C4-2B (cell line): ENCODE measurements at regions not wholly inside any gene's neighbourhood (a gene's known extent, or its start where the extent isn't known, plus 50 kb on each side); places are given as distances from the start of the nearest gene placed in this dataset.
A peak's percentile ranks its signal among the peaks of the same experiment; 100 is the strongest.

ENCODE experiments used
- H3K27ac ChIP-seq: fragments of 450-650 bp; 2 replicates; pipeline ENCODE4 v1.5.1; 2017
- CTCF ChIP-seq: fragments of 450-650 bp; conservative IDR thresholded peaks from 2 replicates; pipeline ENCODE4 v1.5.1; 2017; ENCODE audit warnings: mild to moderate bottlenecking
- ZFX ChIP-seq: fragments of 450-650 bp; IDR thresholded peaks from 2 replicates; pipeline ENCODE4 v1.6.1; 2017

GRCh38 chr11:92138296-92138695, 86.3 kb upstream of the FAT3 start:
- H3K27ac ChIP-seq, result no peak overlapping the region
- TF ChIP-seq ZFX, result no peak
- no peak for TF ChIP-seq CTCF

- TF ChIP-seq ZFX, result no peak
- no peak for TF ChIP-seq CTCF
- H3K27ac ChIP-seq, result no peak overlapping the region
These were observed 86.9 kb upstream of the FAT3 start for GRCh38 chr11:92137747-92138146.

- TF ChIP-seq CTCF, result peak; percentile 14; the same call in 1 of the 2 replicates
- TF ChIP-seq ZFX, result no peak
- no peak overlapping the region for H3K27ac ChIP-seq
These were observed 87.8 kb upstream of the FAT3 start for GRCh38 chr11:92136797-92137196.

GRCh38 chr11:92131289-92131865, 93.2 kb upstream of the FAT3 start:
- no peak for TF ChIP-seq CTCF
- no peak for TF ChIP-seq ZFX
- no peak overlapping the region for H3K27ac ChIP-seq

GRCh38 chr11:92130421-92130831, 94.2 kb upstream of the FAT3 start:
- no peak overlapping the region for H3K27ac ChIP-seq

GRCh38 chr11:92129811-92130210, 94.8 kb upstream of the FAT3 start:
- TF ChIP-seq CTCF (no peak), ZFX (no peak)
- no peak overlapping the region for H3K27ac ChIP-seq

More at GRCh38 chr11:92130421-92130831, 94.2 kb upstream of the FAT3 start:
- TF ChIP-seq CTCF (no peak), ZFX (no peak)

GRCh38 chr11:92128026-92128425, 96.6 kb upstream of the FAT3 start:
- no peak overlapping the region for H3K27ac ChIP-seq
- no peak for TF ChIP-seq CTCF
- TF ChIP-seq ZFX, result no peak
